ENCODE measurements at regions not wholly inside any gene's neighbourhood (a gene's known extent, or its start where the extent isn't known, plus 50 kb on each side); places are given as distances from the start of the nearest gene placed in this dataset.

GRCh38 chr12:125674554-125675338, 609.5 kb downstream of the AACS start:
- Histone ChIP-seq H3K27me3 (replicated peaks; ENCODE audit: insufficient read depth) (no peaks in the 10 kb centered on the region), H3K4me3 (no peak overlapping the region), H3K36me3 (no peaks in the 10 kb centered on the region), H3K9me3 (no peaks in the 10 kb centered on the region), H3K27ac (no peak overlapping the region), H3K4me1 (replicated peaks) (no peaks in the 10 kb centered on the region)
- intact Hi-C loops (cut with DNase I), result no loop called here
- 68% methylated on average over 11 of the region's 11 CpGs for WGBS
- no peak for TF ChIP-seq POLR2AphosphoS5 (IDR thresholded peaks at IDR 0.05)
- no peak for DNase-seq (ENCODE audit: low spot score)

GRCh38 chr12:125676366-125676765, 611.1 kb downstream of the AACS start:
- H3K27ac ChIP-seq, result no peak overlapping the region
- no peaks in the 10 kb centered on the region for H3K4me1 ChIP-seq (replicated peaks)
- H3K27me3 ChIP-seq (replicated peaks; ENCODE audit: insufficient read depth), result no peaks in the 10 kb centered on the region
- no peak for DNase-seq (ENCODE audit: low spot score)
- H3K9me3 ChIP-seq, result no peaks in the 10 kb centered on the region
- H3K4me3 ChIP-seq, result no peak overlapping the region
- TF ChIP-seq POLR2A (IDR thresholded peaks at IDR 0.05) (no peak), POLR2AphosphoS5 (IDR thresholded peaks at IDR 0.05) (no peak), CTCF (IDR thresholded peaks at IDR 0.05) (no peak)
- no peaks in the 10 kb centered on the region for H3K36me3 ChIP-seq
- intact Hi-C loops (cut with DNase I), result no loop called here
- 19% methylated on average over 1 of the region's 1 CpG for WGBS

GRCh38 chr12:125677829-125678228, 612.6 kb downstream of the AACS start:
- WGBS, result 94% methylated on average over 4 of the region's 4 CpGs
- TF ChIP-seq CTCF (IDR thresholded peaks at IDR 0.05) (no peak), POLR2AphosphoS5 (IDR thresholded peaks at IDR 0.05) (no peak), POLR2A (IDR thresholded peaks at IDR 0.05) (no peak)
- no peaks in the 10 kb centered on the region for H3K27me3 ChIP-seq (replicated peaks; ENCODE audit: insufficient read depth)
- H3K27ac ChIP-seq, result no peak overlapping the region
- H3K36me3 ChIP-seq, result no peaks in the 10 kb centered on the region
- intact Hi-C loops (cut with DNase I), result no loop called here
- no peaks in the 10 kb centered on the region for H3K4me1 ChIP-seq (replicated peaks)
- H3K9me3 ChIP-seq, result no peaks in the 10 kb centered on the region
- no peak for DNase-seq (ENCODE audit: low spot score)
- no peak overlapping the region for H3K4me3 ChIP-seq

GRCh38 chr12:125678589-125678993, 613.4 kb downstream of the AACS start:
- Histone ChIP-seq H3K27ac (no peak overlapping the region), H3K9me3 (no peaks in the 10 kb centered on the region), H3K36me3 (no peaks in the 10 kb centered on the region), H3K4me1 (replicated peaks) (no peaks in the 10 kb centered on the region), H3K27me3 (replicated peaks; ENCODE audit: insufficient read depth) (no peaks in the 10 kb centered on the region), H3K4me3 (no peak overlapping the region)
- intact Hi-C loops (cut with DNase I), result no loop called here
- DNase-seq (ENCODE audit: low spot score), result no peak
- TF ChIP-seq POLR2A (IDR thresholded peaks at IDR 0.05) (no peak), POLR2AphosphoS5 (IDR thresholded peaks at IDR 0.05) (no peak), CTCF (IDR thresholded peaks at IDR 0.05) (no peak)
- WGBS, result 81% methylated on average over 3 of the region's 3 CpGs

GRCh38 chr12:125683748-125684381, 618.6 kb downstream of the AACS start:
- peaks cover 5% of the 10 kb centered on the region for H3K27me3 ChIP-seq (replicated peaks; ENCODE audit: insufficient read depth)
- H3K4me1 ChIP-seq (replicated peaks), result no peaks in the 10 kb centered on the region
- H3K4me3 ChIP-seq, result no peak overlapping the region
- TF ChIP-seq POLR2A (IDR thresholded peaks at IDR 0.05), result no peak
- TF ChIP-seq CTCF (IDR thresholded peaks at IDR 0.05), result peak in 2 of 4 experiments; percentile 46 to 51
- 14% methylated on average over 30 of the region's 30 CpGs for WGBS
- peak; percentile 22 for DNase-seq (ENCODE audit: low spot score)
- H3K9me3 ChIP-seq, result no peaks in the 10 kb centered on the region
- H3K36me3 ChIP-seq, result no peaks in the 10 kb centered on the region
- intact Hi-C loops (cut with DNase I), result no loop called here
- no peak overlapping the region for H3K27ac ChIP-seq

All from prostate gland (tissue), 2 donors.